Renal cortex interstitium (tissue), 11 donors: ENCODE measurements at regions not wholly inside any gene's neighbourhood (a gene's known extent, or its start where the extent isn't known, plus 50 kb on each side); places are given as distances from the start of the nearest gene placed in this dataset.

Source experiments
- DNase-seq, 11 donors: peaks; one replicate each; pipeline ENCODE4 v3.0.0-alpha.2; 2013; ENCODE audit warnings: low read depth in 9 of 11, low spot score in 4 of 11; ENCODE audit errors: extremely low read depth in 1 of 11

- no peak for DNase-seq
Measured at GRCh38 chr2:81249152-81249551, 944.6 kb upstream of the LRRTM1 start.

- DNase-seq: no peak
Measured at GRCh38 chr2:81247648-81248047, 943.1 kb upstream of the LRRTM1 start.

DNA sequence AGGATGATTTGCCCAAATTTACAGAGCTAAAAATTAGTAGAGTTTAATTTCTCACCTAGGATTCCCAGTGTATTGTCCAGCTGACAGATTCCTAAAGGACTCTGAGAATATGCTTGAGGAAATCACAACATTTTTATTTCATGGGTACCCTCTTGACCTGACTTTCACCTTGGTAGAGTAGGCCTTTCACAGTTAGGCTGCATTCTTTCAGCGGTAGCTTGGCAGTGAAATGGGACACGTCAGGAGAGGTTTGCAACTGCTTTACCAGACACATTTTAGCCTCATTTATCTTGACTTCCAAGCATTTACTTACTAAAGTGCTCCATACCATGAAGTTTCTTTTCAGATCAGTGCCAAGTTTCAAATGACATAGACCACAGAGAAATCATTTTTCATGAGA lies 937.9 kb upstream of the LRRTM1 start:
- no peak for DNase-seq

DNA sequence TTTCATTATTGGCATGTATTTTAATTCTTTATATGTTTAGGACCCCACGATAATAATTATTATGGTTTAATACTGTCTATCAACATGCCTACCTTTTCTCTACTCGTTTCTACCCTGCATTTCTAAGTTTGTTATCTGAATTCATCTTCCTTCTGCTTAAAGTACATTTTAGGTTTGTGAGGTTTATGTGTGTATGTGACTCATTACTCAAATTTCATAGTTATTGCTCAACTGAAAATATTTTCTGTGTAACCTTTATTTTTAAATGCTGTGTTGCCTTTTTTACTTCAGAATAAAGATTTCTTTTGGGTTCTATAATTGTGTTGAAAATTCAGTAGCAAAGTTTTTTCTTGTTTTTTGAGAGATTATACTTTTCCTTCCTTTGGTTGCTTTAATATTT lies 933.9 kb upstream of the LRRTM1 start:
- DNase-seq: no peak

DNA sequence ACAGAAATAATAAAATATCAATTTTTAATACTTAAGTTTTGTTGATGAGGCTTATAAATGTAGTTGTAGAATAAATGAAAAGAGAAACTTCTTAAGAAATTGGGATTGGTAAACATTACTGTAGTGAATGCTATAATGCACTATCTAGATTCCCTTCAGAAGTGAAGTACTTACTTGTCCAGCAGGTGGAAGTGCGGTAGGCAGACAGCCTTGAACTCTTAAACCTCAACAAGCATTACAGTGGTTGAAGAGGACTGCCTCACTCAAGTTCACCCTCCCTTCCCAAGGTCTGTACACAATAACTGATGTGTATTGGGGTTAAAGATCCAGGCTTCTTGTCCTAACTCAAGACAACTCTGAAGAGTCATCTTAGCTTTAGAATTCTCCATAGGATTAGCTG lies 931.0 kb upstream of the LRRTM1 start:
- no peak for DNase-seq

DNA sequence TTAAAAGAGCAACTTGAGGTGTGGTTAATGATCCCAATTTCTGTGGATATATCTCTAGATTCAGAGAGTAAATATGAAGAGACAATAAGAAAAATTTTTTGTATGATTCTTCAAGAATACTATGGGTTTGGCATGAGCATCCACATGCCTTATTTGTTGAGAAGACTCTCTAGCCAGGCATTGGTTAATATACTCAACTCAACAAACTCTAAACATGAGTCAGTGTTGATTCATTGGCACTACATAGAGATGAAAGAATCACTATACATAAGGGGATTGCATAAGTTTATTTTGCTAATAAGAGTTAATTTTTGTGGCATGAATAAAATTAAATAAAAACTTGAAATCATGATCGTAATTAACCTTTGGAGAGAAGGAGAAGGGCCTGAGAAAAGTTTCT lies 930.2 kb upstream of the LRRTM1 start:
- DNase-seq: no peak

GRCh38 chr2:81225756-81226155 lies 921.2 kb upstream of the LRRTM1 start:
- DNase-seq: no peak

- DNase-seq: no peak
Measured at GRCh38 chr2:81213598-81213997, 909.0 kb upstream of the LRRTM1 start.

DNA sequence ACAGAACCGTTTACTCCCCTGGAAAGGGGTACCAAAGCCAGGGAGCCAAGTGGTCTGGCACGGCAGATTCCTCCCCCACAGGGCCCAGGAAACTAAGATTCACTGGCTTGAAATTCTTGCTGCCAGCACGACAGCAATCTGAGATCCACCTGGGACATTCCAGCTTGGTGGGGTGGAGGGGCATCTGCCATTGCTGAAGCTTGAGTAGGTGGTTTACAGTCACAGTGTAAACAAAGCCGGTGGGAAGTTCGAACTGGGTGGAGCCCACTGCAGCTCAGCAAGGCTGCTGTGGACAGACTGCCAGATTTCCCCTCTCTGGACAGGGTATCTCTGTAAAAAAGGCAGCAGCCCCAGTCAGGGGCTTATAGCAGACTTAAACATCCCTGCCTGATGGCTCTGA lies 901.7 kb upstream of the LRRTM1 start:
- no peak for DNase-seq

DNA sequence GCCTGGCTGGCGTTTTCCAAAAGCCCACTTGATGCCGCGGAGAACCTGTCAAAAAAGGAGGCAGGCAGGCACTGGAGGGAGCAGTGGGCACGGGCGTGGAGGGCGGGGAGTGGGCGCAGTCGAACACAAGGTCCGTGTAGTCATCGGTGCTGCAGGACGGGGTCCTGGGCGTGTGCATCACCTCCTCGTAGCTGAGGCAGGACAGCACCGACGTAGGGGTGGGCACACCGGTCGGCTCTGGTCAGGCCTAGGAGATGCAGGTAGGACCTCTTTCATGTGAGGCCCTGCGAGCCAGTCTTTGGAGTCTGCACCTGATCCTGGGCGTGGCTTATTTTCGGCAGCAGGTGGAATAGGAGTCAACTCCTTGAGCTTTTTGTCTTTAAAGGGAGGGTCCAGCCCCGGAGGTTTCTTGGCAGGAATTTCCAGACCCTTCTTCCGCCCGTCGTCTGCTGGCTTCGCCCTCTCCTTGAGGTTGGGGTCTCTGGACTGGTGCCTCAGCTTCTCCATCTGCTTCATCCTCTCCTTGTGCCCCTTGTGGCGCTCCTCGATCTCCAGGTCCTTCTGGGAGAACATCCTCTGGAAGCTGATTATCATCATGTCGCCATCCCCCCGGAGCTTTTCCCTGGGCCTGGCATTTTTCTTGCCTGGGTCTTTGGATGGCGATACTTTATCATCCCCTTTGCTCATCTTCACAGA lies 892.5 kb upstream of the LRRTM1 start:
- DNase-seq: no peak

DNA sequence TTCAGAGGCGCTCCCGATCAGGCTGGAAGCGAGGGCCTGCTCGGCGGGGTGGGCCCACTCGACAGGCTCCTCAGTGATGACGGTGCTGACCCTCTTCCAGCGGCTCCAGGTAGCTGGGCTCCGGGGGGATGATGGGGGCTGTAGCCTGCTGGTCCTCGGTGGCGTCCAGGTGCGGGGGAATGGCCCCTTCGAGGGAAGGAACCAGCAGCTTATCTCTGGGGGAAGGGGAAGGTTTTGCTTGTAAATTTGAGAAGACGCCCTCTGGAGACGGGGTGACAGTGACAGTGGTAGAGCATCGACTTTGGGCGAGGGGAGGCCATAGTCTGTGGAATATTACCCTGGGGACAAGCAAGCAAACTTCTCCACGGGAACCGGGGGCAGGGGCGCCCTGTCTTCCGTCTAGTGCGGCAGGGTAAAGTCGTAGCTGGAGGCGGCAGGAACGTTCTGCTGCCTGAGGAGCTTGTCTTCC lies 891.9 kb upstream of the LRRTM1 start:
- no peak for DNase-seq

DNA sequence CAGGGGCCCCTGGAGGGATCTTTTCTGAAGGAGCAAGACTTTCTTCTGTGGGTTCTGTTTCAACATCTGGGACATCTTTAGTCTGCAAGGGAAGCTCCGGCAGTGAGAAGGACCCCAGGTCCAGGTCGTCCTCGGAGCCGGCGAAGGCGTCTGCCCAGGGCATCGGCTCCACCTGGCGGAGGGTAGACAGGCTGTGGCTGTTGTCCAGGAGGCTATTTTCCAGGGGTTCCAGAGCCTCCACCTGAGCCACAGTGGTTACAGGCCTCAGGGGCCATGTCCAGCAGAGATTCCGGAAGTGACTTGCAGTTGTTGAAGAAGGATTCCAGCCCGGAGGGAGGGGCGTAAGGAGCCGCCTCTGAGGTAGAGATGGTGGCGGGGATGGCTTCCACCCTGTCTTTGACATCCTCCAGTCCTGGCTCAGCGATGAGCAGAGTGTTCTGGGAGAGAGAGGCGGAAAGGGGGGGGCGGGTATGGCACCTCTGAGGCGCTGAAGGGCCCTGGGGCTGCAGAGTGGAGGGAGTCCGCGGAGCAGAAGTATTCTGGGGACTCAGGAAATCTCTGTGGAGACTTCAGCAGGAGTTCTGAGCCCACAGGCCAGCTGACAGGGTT lies 891.3 kb upstream of the LRRTM1 start:
- no peak for DNase-seq

- DNase-seq: no peak
Measured at GRCh38 chr2:81195017-81195773, 890.6 kb upstream of the LRRTM1 start.

GRCh38 chr2:81194581-81194980 lies 890.0 kb upstream of the LRRTM1 start:
- DNase-seq: no peak

GRCh38 chr2:81194176-81194575 lies 889.6 kb upstream of the LRRTM1 start:
- DNase-seq: no peak

- no peak for DNase-seq
Measured at GRCh38 chr2:81181845-81182244, 877.3 kb upstream of the LRRTM1 start.

GRCh38 chr2:81171447-81171846 lies 866.9 kb upstream of the LRRTM1 start:
- no peak for DNase-seq

DNA sequence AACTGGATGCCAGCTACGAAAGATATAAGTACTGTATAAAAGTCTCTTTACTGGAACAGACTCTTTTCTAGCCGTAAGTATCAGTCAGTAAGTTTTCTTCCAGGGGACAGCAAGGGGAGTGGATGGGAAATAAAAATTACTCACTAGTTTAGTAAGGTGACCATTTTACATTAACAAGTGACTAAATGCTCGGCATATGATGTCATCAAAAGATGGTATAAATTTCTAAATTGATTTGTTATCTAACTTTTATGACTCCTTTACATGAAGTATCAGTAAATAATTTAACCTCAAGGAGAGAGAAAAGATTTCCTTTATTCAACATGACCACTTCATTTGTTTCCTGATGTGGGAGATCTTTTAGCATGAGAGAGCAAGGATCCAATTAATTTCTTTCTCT lies 859.0 kb upstream of the LRRTM1 start:
- DNase-seq: no peak

DNA sequence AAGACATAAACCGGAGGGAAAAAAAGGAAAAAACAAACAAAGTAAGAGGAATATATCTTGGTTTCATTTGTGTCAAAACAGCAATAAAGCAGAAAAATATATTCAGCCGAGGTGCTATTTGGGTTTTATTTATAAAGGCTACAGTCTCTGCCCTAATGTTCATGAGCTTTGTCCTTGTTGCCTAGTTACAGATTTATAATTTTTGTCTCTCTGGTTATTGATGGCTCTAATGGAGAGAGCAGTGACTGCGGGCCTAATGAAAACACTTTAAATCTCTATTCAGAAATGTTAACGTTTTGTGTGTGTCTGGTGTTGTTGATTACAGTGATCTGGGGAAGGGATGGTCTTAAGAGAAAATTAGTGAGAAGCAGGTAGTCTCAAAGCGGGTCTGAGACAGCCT lies 854.0 kb upstream of the LRRTM1 start:
- DNase-seq: no peak

DNA sequence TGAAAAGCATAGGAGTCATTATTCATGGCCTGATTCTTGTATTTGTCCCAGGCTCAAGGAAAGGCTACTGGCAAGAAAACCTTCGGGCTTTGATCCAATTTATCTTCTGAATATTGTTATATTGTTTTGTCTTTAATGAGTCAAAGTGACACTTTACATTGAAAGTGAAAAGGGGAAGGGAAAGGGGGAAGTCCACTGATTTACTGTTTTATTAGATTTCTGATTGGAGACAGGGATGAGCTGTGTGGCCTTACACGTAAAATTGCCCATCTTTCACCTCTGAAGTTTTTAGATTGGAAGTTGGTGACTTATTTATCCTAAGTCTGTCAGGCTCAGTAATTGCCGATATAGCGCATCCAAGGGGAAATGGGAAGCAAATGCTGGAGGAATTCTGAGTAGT lies 843.8 kb upstream of the LRRTM1 start:
- no peak for DNase-seq
